K562 (cell line): ENCODE measurements at regions not wholly inside any gene's neighbourhood (a gene's known extent, or its start where the extent isn't known, plus 50 kb on each side); places are given as distances from the start of the nearest gene placed in this dataset.

Source experiments
- BCOR ChIP-seq: fragments of 450-650 bp; IDR thresholded peaks from 2 replicates; pipeline ENCODE4 v1.6.1; 2016
- MBD1 ChIP-seq: fragments of 250-450 bp; sonication (Bioruptor Pico); IDR thresholded peaks from 2 replicates; pipeline ENCODE4 v1.8.0; 2022; ENCODE audit warnings: inconsistent platforms
- MGA ChIP-seq: fragments of 450-650 bp; IDR thresholded peaks from 2 replicates; pipeline ENCODE4 v1.6.1; 2016; ENCODE audit warnings: mild to moderate bottlenecking, moderate library complexity

- no peak for TF ChIP-seq MGA
- TF ChIP-seq MBD1 (CRISPR knock-in tag): no peak
- TF ChIP-seq BCOR: no peak
Measured at GRCh38 chr14:51547701-51548100, 104.0 kb upstream of the FRMD6 start (continued).
